A673 (cell line): ENCODE measurements at regions not wholly inside any gene's neighbourhood (a gene's known extent, or its start where the extent isn't known, plus 50 kb on each side); places are given as distances from the start of the nearest gene placed in this dataset.

Experiments used
- BruUV-seq: library from RNA; stranded (reverse); fragments of 400-500 nt; replicated peaks from 2 replicates; lab custom pipeline; 2021; lab: Mats Ljungman, UMichigan
- CTCF ChIA-PET: fragments of 300-600 bp; sonication (Branson Sonifier 250); formaldehyde crosslinking; loops from one replicate; lab custom pipeline; 2022; ENCODE audit warnings: antibody characterized with exemption; lab: Charles Lee
- POLR2A ChIA-PET: fragments of 300-600 bp; sonication (Branson Sonifier 250); formaldehyde crosslinking; loops from one replicate; lab custom pipeline; 2022; ENCODE audit warnings: antibody characterized with exemption; ENCODE audit not compliant: low non-redundant PET; lab: Charles Lee
- DNase-seq: peaks from one replicate; pipeline ENCODE4 v3.0.0-alpha.2; 2015; ENCODE audit warnings: low spot score
- H3K27ac ChIP-seq: fragments of 200-600 bp; sonication (generic); 2 replicates; pipeline ENCODE4 v1.5.1; 2016; ENCODE audit warnings: mixed run types, low read depth, mild to moderate bottlenecking, mixed read lengths, antibody characterized with exemption, low read length; ENCODE audit not compliant: poor library complexity, severe bottlenecking
- H3K27me3 ChIP-seq: fragments of 200-600 bp; sonication (generic); replicated peaks from 2 replicates; pipeline ENCODE4 v1.6.1; 2017; ENCODE audit warnings: mixed run types, low read depth, mild to moderate bottlenecking, mixed read lengths, antibody characterized with exemption, low read length; ENCODE audit not compliant: insufficient read depth, poor library complexity
- H3K36me3 ChIP-seq: fragments of 200-600 bp; sonication (generic); 2 replicates; pipeline ENCODE4 v1.6.1; 2016; ENCODE audit warnings: mixed run types, mild to moderate bottlenecking, mixed read lengths, antibody characterized with exemption, low read length; ENCODE audit not compliant: insufficient read depth, poor library complexity, severe bottlenecking
- H3K4me1 ChIP-seq: fragments of 200-600 bp; sonication (generic); 2 replicates; pipeline ENCODE4 v1.6.1; 2017; ENCODE audit warnings: mixed run types, mild to moderate bottlenecking, mixed read lengths, antibody characterized with exemption, low read length; ENCODE audit not compliant: insufficient read depth, poor library complexity, severe bottlenecking
- H3K4me3 ChIP-seq: fragments of 200-600 bp; sonication (generic); 2 replicates; pipeline ENCODE4 v1.5.1; 2016; ENCODE audit warnings: low read depth, mixed run types, mild to moderate bottlenecking, mixed read lengths, low read length; ENCODE audit not compliant: poor library complexity, severe bottlenecking
- H3K9me3 ChIP-seq: fragments of 200-600 bp; sonication (generic); 2 replicates; pipeline ENCODE4 v1.6.1; 2016; ENCODE audit warnings: mixed run types, low read depth, mild to moderate bottlenecking, mixed read lengths, antibody characterized with exemption, low read length; ENCODE audit not compliant: poor library complexity, severe bottlenecking
- EZH2 ChIP-seq: fragments of 200-600 bp; sonication (generic); IDR thresholded peaks from 2 replicates; pipeline ENCODE4 v1.6.1; 2017; ENCODE audit warnings: borderline replicate concordance, low read depth, mild to moderate bottlenecking, mixed read lengths, antibody characterized with exemption, low read length; ENCODE audit not compliant: poor library complexity, severe bottlenecking
- intact Hi-C: fragments of 100-400 bp; cut with micrococcal nuclease; formaldehyde crosslinking; loops from one replicate; pipeline ENCODE4 v1.10.0; 2022; ENCODE audit not compliant: unreplicated experiment
- TF ChIP-seq, protein P1 (sequence below): fragments of 300-800, 200-600 bp; sonication (generic); conservative IDR thresholded peaks from 2 replicates; pipeline ENCODE4 v1.5.1; 2017; ENCODE audit warnings: low read depth, mild to moderate bottlenecking, antibody characterized with exemption, low read length, moderate library complexity, mixed read lengths

DNA sequence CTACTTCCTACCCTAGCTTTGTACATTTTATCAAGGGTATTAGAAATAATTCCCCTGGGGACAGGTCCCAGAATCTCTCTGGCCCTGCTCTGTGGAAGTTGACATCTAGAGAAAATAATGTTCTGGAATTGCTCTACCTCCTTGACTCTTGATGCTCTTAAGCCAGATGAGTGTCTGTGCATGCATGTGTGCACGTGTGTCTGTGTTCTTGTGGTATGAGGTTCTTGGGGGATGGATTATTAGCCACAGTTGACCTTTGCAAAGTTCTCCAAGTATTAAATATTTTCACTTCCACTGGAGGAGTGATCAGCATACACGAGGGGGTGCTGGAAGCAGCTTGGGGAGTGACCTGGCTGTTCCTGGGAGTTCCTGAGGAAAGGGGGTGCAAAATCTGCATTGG is 61.2 kb upstream of the PELI1 start:
- BruUV-seq, result no TSS peak
- DNase-seq, result no peak
- Histone ChIP-seq H3K36me3 (no peaks in the 10 kb centered on the region), H3K27me3 (no peaks in the 10 kb centered on the region), H3K4me1 (peaks cover 18% of the 10 kb centered on the region), H3K4me3 (no peak overlapping the region), H3K27ac (no peak overlapping the region), H3K9me3 (no peaks in the 10 kb centered on the region)
- CTCF ChIA-PET, result no interaction called here
- intact Hi-C loops, result no loop called here
- no peak for TF ChIP-seq EZH2
- TF ChIP-seq, protein P1, sequence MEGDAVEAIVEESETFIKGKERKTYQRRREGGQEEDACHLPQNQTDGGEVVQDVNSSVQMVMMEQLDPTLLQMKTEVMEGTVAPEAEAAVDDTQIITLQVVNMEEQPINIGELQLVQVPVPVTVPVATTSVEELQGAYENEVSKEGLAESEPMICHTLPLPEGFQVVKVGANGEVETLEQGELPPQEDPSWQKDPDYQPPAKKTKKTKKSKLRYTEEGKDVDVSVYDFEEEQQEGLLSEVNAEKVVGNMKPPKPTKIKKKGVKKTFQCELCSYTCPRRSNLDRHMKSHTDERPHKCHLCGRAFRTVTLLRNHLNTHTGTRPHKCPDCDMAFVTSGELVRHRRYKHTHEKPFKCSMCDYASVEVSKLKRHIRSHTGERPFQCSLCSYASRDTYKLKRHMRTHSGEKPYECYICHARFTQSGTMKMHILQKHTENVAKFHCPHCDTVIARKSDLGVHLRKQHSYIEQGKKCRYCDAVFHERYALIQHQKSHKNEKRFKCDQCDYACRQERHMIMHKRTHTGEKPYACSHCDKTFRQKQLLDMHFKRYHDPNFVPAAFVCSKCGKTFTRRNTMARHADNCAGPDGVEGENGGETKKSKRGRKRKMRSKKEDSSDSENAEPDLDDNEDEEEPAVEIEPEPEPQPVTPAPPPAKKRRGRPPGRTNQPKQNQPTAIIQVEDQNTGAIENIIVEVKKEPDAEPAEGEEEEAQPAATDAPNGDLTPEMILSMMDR, result no peak
- POLR2A ChIA-PET, result no interaction called here

GRCh38 chr2:64207573-64207972 is 63.4 kb upstream of the PELI1 start:
- Histone ChIP-seq H3K4me3 (no peak overlapping the region), H3K27ac (no peak overlapping the region), H3K36me3 (no peaks in the 10 kb centered on the region), H3K27me3 (no peaks in the 10 kb centered on the region), H3K4me1 (peaks cover 18% of the 10 kb centered on the region), H3K9me3 (no peaks in the 10 kb centered on the region)
- DNase-seq, result no peak
- ChIA-PET CTCF (no interaction called here), POLR2A (interaction anchor here (0.7 kb wide), 1 partner anchor 149 kb away, joined by 3 read pairs; no protein-coding TSS in a partner anchor)
- TF ChIP-seq EZH2, result no peak
- TF ChIP-seq, protein P1, result no peak
- BruUV-seq, result no TSS peak
- intact Hi-C loops, result no loop called here

- no peak for TF ChIP-seq EZH2
- TF ChIP-seq, protein P1, result no peak
- Histone ChIP-seq H3K9me3 (no peaks in the 10 kb centered on the region), H3K27me3 (no peaks in the 10 kb centered on the region), H3K27ac (no peak overlapping the region), H3K36me3 (no peaks in the 10 kb centered on the region), H3K4me1 (peaks cover 6% of the 10 kb centered on the region), H3K4me3 (no peak overlapping the region)
- BruUV-seq, result no TSS peak
- POLR2A ChIA-PET, result no interaction called here
- CTCF ChIA-PET, result no interaction called here
- DNase-seq, result no peak
- intact Hi-C loops, result no loop called here
These were observed 66.6 kb upstream of the PELI1 start for GRCh38 chr2:64210816-64211215.
